ENCODE measurements at regions not wholly inside any gene's neighbourhood (a gene's known extent, or its start where the extent isn't known, plus 50 kb on each side); places are given as distances from the start of the nearest gene placed in this dataset.

GRCh38 chr11:32253706-32254105 lies 162.8 kb downstream of the RCN1 start:
- H3K14ac ChIP-seq (replicated peaks; ENCODE audit: low read depth, low read length): no peak overlapping the region
- H3K23ac ChIP-seq (ENCODE audit: low read depth, low read length): no peak overlapping the region
- no peak overlapping the region for H2AK9ac ChIP-seq (replicated peaks; ENCODE audit: low read depth, low read length, poor library complexity)
- no peak overlapping the region for H3K4me3 ChIP-seq (ENCODE audit: insufficient read depth, low read depth, low read length)
- no peak overlapping the region for H2BK15ac ChIP-seq (ENCODE audit: low read depth, low read length)
- no peaks in the 10 kb centered on the region for H4K20me1 ChIP-seq (ENCODE audit: insufficient read depth, low read length)
- H2BK5ac ChIP-seq (ENCODE audit: low read depth, low read length, poor library complexity, severe bottlenecking): no peak overlapping the region
- CTCF ChIA-PET: no interaction called here
- no peak overlapping the region for H4K8ac ChIP-seq (ENCODE audit: low read depth in 2 of 2, low read length in 2 of 2)
- in situ Hi-C loops (cut with MboI; ENCODE audit: low sequenced_read_pairs) (no loop called here), dilution Hi-C loops (cut with HindIII; ENCODE audit: low sequenced_read_pairs, unreplicated experiment) (no loop called here), intact Hi-C loops (cut with micrococcal nuclease) (no loop called here)
- no peak overlapping the region for H2BK20ac ChIP-seq (ENCODE audit: low read depth, low read length)
- H3K36me3 ChIP-seq (ENCODE audit: control insufficient read depth, insufficient read depth, low read length): no peaks in the 10 kb centered on the region
- POLR2A ChIA-PET (ENCODE audit: unreplicated experiment): no interaction called here
- no peak overlapping the region for H3K9ac ChIP-seq (ENCODE audit: low read depth, low read length)
- H3K56ac ChIP-seq (ENCODE audit: extremely low read depth, insufficient read depth, low read length): no peak overlapping the region
- TF ChIP-seq SMC3 (IDR thresholded peaks at IDR 0.05; ENCODE audit: low read depth, low read length): no peak
- TF ChIP-seq BHLHE40 (IDR thresholded peaks at IDR 0.05; ENCODE audit: low read depth, low read length): no peak
- TF ChIP-seq MAZ (IDR thresholded peaks at IDR 0.05; ENCODE audit: borderline replicate concordance, low read depth, low read length): no peak
- no peak for TF ChIP-seq ELK1 (IDR thresholded peaks at IDR 0.05; ENCODE audit: borderline replicate concordance, low read depth, low read length)
- no peak overlapping the region for H3K27ac ChIP-seq (ENCODE audit: insufficient read depth, low read length)
- H4K5ac ChIP-seq (ENCODE audit: low read depth, low read length): no peak overlapping the region
- H3K18ac ChIP-seq (ENCODE audit: low read depth, low read length): no peak overlapping the region
- no TSS peak for BruUV-seq (replicated peaks)
- no peak overlapping the region for H3K4me2 ChIP-seq (ENCODE audit: low read depth, low read length)
- no peaks in the 10 kb centered on the region for H3K9me1 ChIP-seq (ENCODE audit: insufficient read depth, low read length)
- H3K9me3 ChIP-seq (ENCODE audit: control insufficient read depth, insufficient read depth, low read length): no peaks in the 10 kb centered on the region
- DNase-seq (no peak), ATAC-seq (ENCODE audit: low read depth) (no peak)
- H3K4me1 ChIP-seq (ENCODE audit: control insufficient read depth, insufficient read depth, low read length): no peaks in the 10 kb centered on the region
- no peak overlapping the region for H2AFZ ChIP-seq (replicated peaks; ENCODE audit: low read length, poor library complexity)
- WGBS, 2 experiments (ENCODE audit: extremely low coverage in 2 of 2, insufficient read length in 1 of 2): no CpG with 5 or more reads among the region's 3 CpGs
- H3K79me1 ChIP-seq (ENCODE audit: low read depth in 1 of 2, low read length in 2 of 2): no peaks in the 10 kb centered on the region
- H3K27me3 ChIP-seq (ENCODE audit: control insufficient read depth, insufficient read depth, low read length): peaks cover 18% of the 10 kb centered on the region
- H2BK120ac ChIP-seq (ENCODE audit: low read depth, low read length): no peak overlapping the region
- H3K4ac ChIP-seq (ENCODE audit: low read depth, low read length): no peak overlapping the region
- H4K91ac ChIP-seq (ENCODE audit: insufficient read depth, low read depth, low read length): no peak overlapping the region
- H2AK5ac ChIP-seq (ENCODE audit: low read depth, low read length): no peak overlapping the region

All from IMR-90 (cell line).